Glomerular visceral epithelial cell (primary cell): ENCODE measurements at regions not wholly inside any gene's neighbourhood (a gene's known extent, or its start where the extent isn't known, plus 50 kb on each side); places are given as distances from the start of the nearest gene placed in this dataset.

ENCODE experiments used
- DNase-seq: peaks from one replicate; pipeline ENCODE4 v3.0.0-alpha.2; 2016; ENCODE audit errors: extremely low spot score

- no peak for DNase-seq
Observed at GRCh38 chr11:32161293-32161692, 70.4 kb downstream of the RCN1 start.

DNA sequence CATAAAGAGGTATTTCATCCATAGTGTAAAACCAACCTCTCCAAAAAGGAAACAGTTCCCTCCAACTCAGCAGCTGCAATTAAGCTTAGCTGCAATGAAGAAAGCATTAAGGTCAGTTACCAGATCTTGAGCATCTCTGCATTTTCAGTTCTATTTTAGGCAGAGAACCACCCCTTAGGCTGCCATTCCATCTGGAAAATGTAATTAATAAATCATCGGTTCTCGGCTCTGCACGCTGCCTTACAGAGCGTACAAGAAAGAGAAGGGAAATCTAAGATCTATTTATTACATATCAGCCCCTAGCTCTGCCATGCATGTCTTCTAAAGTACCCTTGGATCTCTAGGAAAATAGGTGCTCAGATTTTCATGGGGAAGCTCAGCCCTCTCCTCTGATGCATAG, 71.5 kb downstream of the RCN1 start:
- DNase-seq: no peak

DNA sequence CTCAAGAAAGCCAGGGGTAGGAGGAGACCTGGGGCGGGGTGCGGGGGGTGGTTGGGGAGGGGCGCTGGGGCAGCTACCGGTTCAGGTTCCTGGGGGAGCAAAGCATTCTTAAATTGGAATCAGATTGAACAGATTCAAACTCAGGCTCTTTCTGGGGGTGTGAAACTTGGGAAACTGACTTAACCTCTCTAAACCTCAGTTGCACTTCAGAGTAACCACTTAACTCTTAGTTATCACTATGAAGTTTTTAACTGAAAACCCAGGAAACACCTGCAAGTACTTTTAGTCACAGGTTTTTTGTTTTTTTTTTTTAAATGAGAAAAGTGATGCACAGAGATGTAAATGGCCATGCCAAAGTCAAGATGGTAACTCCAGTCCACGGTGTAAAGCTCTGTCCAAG, 72.0 kb downstream of the RCN1 start:
- DNase-seq: no peak

DNA sequence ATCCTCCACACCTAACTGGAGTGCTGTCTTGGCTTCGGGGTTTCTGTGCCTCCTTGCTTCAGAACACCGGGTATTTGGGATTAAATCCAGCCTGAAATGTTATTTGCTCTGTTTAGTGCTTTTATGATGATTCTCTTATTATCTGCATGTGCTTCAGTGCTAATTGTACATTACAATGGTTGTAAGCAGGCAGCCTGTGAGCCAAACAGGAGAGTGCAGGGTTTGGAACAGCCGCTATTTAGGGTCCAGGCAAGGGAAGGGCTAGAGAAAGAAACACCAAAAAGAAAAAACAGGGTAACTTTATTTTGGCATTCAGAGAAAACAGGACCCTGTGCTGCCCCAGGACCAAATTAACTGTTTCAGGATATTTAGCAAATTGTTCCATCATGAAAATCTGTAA, 72.7 kb downstream of the RCN1 start:
- DNase-seq: no peak

DNA sequence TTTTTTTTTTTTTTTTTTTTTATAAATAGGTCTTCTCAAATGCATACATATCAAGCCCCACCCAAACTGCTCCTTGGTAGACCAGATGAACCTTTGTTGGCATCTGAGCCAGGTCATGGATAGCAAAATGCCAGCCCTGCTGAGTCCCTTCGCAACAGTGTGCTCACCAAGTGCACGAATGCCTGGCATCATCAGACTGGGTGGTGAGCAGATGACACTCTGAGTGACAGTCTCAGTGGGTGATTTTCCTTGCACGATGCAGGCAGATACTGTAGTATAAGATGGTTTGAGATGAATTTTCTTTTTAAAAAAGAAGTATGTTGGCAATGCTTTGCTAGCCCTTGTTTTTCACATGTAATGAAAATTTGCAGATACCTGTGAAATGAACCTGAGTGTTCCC, 74.0 kb downstream of the RCN1 start:
- no peak for DNase-seq

DNA sequence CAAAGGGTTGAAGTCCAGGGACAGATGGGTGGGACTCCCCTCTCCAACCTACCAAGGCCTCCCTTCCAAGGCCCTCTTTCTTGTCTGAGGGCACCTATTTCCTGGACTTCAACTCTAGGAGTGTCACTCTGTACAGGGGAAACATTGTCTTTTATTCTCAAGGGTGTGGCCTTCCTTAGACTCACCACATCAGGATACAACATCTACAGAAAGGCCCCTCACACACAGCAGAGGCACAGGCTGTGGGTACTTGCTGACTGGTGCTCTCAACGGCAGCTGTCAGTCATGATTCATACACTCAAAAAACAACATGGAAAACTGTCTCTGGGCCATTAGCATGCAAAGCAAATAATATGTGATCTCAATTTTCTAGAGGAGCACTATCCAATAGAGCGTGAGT, 78.0 kb downstream of the RCN1 start:
- no peak for DNase-seq

DNA sequence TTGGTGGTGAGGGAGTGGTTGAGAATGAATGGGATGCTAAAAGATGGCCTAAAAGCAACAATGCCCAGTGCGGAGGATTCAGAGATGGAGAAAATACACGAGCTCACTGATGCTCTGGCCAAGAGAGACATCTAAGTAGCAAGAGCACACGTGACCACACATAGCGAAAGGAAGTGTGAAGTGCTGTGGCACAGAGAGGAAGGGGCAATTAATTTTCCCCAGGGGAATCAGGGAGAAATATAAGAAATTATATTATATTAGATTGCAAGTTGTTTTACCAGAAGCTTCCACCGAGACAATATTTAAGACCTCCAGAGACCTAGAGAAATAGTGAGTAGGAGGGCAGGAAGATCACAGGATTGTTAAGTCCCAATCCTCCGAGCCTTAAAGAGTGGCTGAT, 80.6 kb downstream of the RCN1 start:
- no peak for DNase-seq

GRCh38 chr11:32172041-32172847, 81.4 kb downstream of the RCN1 start:
- no peak for DNase-seq

- peak; percentile 61 for DNase-seq
Observed at GRCh38 chr11:32172848-32173834, 82.3 kb downstream of the RCN1 start.

- no peak for DNase-seq
Observed at GRCh38 chr11:32173977-32174376, 83.1 kb downstream of the RCN1 start.

GRCh38 chr11:32176223-32176934, 85.5 kb downstream of the RCN1 start:
- DNase-seq: peak; percentile 77

- no peak for DNase-seq
Observed at GRCh38 chr11:32178692-32179091, 87.8 kb downstream of the RCN1 start.

- DNase-seq: no peak
Observed at GRCh38 chr11:32183512-32183911, 92.6 kb downstream of the RCN1 start.

DNA sequence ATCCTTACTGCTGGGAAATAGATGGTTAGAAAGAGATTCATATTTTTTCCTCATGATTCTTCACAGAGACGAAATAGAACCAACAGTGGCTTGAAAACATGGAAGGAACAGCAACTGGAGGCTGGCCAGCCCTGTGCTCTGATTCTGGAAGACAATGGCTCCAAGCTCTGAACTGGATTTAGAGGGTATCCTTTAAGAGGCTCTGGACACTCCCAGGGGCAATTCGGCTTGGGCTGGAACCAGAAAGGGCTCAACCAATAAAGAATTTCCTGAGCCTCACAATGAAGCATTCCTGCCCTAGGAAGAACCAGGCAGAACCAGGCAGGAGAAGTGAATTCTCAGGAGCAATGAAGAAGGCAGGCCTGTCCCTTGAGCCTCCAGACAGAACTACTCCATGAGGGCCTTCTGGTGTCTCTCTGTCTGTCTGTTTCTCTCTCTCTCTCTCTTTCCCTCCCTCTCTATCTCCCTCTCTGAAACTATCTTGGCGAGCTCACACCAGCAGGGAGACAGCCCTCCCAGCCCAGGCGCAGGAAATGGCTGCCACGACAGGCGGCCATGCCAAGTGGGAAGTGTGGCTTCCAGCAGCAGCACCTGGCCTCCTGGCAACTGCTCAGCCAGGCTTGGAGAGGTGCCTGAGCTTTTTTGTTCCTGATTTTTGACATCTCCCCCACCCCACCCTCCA, 93.3 kb downstream of the RCN1 start:
- DNase-seq: no peak

GRCh38 chr11:32184723-32185376, 94.0 kb downstream of the RCN1 start:
- DNase-seq: no peak

DNA sequence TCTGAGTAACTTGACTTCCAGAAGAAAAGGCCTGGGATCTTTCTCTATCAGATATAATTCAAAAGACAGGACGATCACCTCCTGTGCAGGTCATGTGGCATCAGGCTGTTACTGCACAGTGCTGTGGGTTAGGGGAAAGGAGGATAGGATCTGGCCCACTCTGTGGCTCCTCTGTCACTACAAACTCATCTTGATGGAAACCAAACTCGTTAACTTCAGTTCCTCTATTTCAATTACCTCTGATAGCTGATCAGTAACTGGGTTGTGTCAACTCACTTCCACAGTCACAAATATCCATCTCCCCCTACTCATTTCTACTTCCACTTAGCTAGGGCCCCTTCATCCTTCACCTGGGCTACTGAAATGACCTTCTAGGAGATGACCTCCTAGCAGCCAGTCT, 95.2 kb downstream of the RCN1 start:
- DNase-seq: no peak

DNA sequence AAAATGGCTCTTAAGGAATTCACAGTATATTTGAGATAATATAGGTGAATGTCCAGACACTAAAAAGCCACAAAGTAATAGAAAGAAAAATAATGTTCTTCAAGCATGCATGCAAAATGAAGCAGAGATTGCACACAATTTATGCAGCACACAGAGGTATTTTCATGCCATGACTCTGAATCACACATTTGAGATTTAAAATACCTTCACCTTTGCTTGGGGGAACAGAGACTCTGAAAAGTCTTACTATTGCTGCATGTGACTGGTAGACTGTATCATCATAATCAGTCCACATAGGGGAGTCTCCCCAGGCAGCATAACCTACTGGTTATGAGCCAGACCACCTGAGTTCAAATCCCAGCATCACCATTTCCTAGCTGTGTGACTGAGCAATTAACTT, 96.2 kb downstream of the RCN1 start:
- DNase-seq: peak; percentile 57

- DNase-seq: no peak
Observed at GRCh38 chr11:32188785-32189184, 97.9 kb downstream of the RCN1 start.

GRCh38 chr11:32196137-32196536, 105.3 kb downstream of the RCN1 start:
- DNase-seq: no peak

GRCh38 chr11:32198053-32198452, 107.2 kb downstream of the RCN1 start:
- no peak for DNase-seq
